ENCODE measurements at regions not wholly inside any gene's neighbourhood (a gene's known extent, or its start where the extent isn't known, plus 50 kb on each side); places are given as distances from the start of the nearest gene placed in this dataset.

GRCh38 chr12:87021400-87021799, 765.2 kb upstream of the MGAT4C start:
- Histone ChIP-seq H3K27ac (ENCODE audit: control insufficient read depth, insufficient read depth, low read length) (no peak overlapping the region), H3K9ac (ENCODE audit: control insufficient read depth, extremely low read depth, insufficient read depth, low read length) (no peak overlapping the region), H3K4me2 (ENCODE audit: control insufficient read depth, extremely low read depth, insufficient read depth, low read depth, low read length) (no peak overlapping the region), H3K9me3 (ENCODE audit: control insufficient read depth, low read depth, low read length) (no peaks in the 10 kb centered on the region), H3K9me1 (ENCODE audit: control insufficient read depth, extremely low read depth, insufficient read depth, low read length) (no peaks in the 10 kb centered on the region), H3K27me3 (ENCODE audit: control insufficient read depth, extremely low read depth, insufficient read depth, low read length) (no peaks in the 10 kb centered on the region), H3K36me3 (ENCODE audit: control insufficient read depth in 2 of 2, extremely low read depth in 1 of 2, insufficient read depth in 2 of 2, low read length in 2 of 2) (no peaks in the 10 kb centered on the region), H4K20me1 (ENCODE audit: control insufficient read depth, extremely low read depth, insufficient read depth, low read length) (no peaks in the 10 kb centered on the region), H3K79me2 (ENCODE audit: control insufficient read depth, insufficient read depth, low read length) (no peaks in the 10 kb centered on the region), H3K4me3 (ENCODE audit: control insufficient read depth in 2 of 3, extremely low read depth in 1 of 3, insufficient read depth in 2 of 3, low read depth in 1 of 3, low read length in 3 of 3) (no peak overlapping the region), H2AFZ (ENCODE audit: control insufficient read depth, low read length) (no peak overlapping the region), H3K4me1 (ENCODE audit: control insufficient read depth, extremely low read depth, insufficient read depth, low read length) (no peaks in the 10 kb centered on the region)
- FAIRE-seq (no peak), DNase-seq (ENCODE audit: low read depth, low spot score) (no peak)
- TF ChIP-seq EZH2 (IDR thresholded peaks at IDR 0.05; ENCODE audit: low read length) = no peak
- TF ChIP-seq CTCF (optimal IDR thresholded peaks at IDR 0.05 in 1 of 3, IDR thresholded peaks at IDR 0.05 in 1 of 3, conservative IDR thresholded peaks at IDR 0.05 in 1 of 3; ENCODE audit: extremely low read depth in 1 of 3, insufficient read depth in 2 of 3, low read length in 3 of 3) = no peak
- dilution Hi-C loops (cut with MboI; ENCODE audit: extremely low pct_ligation_motif_present, low sequenced_read_pairs) = no loop called here

- Histone ChIP-seq H3K4me3 (ENCODE audit: control insufficient read depth in 2 of 3, extremely low read depth in 1 of 3, insufficient read depth in 2 of 3, low read depth in 1 of 3, low read length in 3 of 3) (no peak overlapping the region), H3K27me3 (ENCODE audit: control insufficient read depth, extremely low read depth, insufficient read depth, low read length) (no peaks in the 10 kb centered on the region), H3K9me1 (ENCODE audit: control insufficient read depth, extremely low read depth, insufficient read depth, low read length) (no peaks in the 10 kb centered on the region), H4K20me1 (ENCODE audit: control insufficient read depth, extremely low read depth, insufficient read depth, low read length) (no peaks in the 10 kb centered on the region), H3K27ac (ENCODE audit: control insufficient read depth, insufficient read depth, low read length) (no peak overlapping the region), H3K79me2 (ENCODE audit: control insufficient read depth, insufficient read depth, low read length) (no peaks in the 10 kb centered on the region), H3K4me1 (ENCODE audit: control insufficient read depth, extremely low read depth, insufficient read depth, low read length) (no peaks in the 10 kb centered on the region), H3K9ac (ENCODE audit: control insufficient read depth, extremely low read depth, insufficient read depth, low read length) (no peak overlapping the region), H3K4me2 (ENCODE audit: control insufficient read depth, extremely low read depth, insufficient read depth, low read depth, low read length) (no peak overlapping the region), H2AFZ (ENCODE audit: control insufficient read depth, low read length) (no peak overlapping the region), H3K36me3 (ENCODE audit: control insufficient read depth in 2 of 2, extremely low read depth in 1 of 2, insufficient read depth in 2 of 2, low read length in 2 of 2) (no peaks in the 10 kb centered on the region), H3K9me3 (ENCODE audit: control insufficient read depth, low read depth, low read length) (no peaks in the 10 kb centered on the region)
- TF ChIP-seq CTCF (optimal IDR thresholded peaks at IDR 0.05 in 1 of 3, IDR thresholded peaks at IDR 0.05 in 1 of 3, conservative IDR thresholded peaks at IDR 0.05 in 1 of 3; ENCODE audit: extremely low read depth in 1 of 3, insufficient read depth in 2 of 3, low read length in 3 of 3) (no peak), EZH2 (IDR thresholded peaks at IDR 0.05; ENCODE audit: low read length) (no peak)
- dilution Hi-C loops (cut with MboI; ENCODE audit: extremely low pct_ligation_motif_present, low sequenced_read_pairs) = no loop called here
- FAIRE-seq (no peak), DNase-seq (ENCODE audit: low read depth, low spot score) (no peak)
Observed at GRCh38 chr12:87020071-87020470, 763.9 kb upstream of the MGAT4C start.

Data from keratinocyte (primary cell).